ENCODE measurements at regions not wholly inside any gene's neighbourhood (a gene's known extent, or its start where the extent isn't known, plus 50 kb on each side); places are given as distances from the start of the nearest gene placed in this dataset.

DNA sequence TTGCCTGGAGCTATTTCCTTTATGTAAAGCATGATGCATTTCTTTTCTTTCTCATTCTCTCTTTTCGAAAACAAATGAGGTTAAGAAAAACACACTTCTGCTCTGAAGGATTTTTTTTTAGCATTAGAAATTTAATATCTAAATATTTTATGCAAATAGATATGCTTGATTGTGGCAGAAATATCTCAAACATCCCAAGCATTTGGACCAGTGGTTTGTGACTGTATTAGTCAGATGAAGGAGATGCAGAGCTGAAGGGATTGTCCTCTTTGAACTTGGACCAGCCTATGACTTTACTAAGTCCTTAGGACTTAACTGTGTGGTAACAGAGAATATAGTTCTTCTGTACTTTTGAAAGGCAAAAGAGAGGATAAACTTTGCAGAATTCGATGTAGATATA, 335.9 kb upstream of the NT5C1B start:
- Histone ChIP-seq H3K4me1 (no peaks in the 10 kb centered on the region), H3K36me3 (no peaks in the 10 kb centered on the region), H3K27ac (no peak overlapping the region), H3K27me3 (no peaks in the 10 kb centered on the region), H3K9me3 (no peaks in the 10 kb centered on the region), H3K4me3 (no peak overlapping the region)
- intact Hi-C loops (cut with DNase I; ENCODE audit: low total_unique reads), result no loop called here
- no peak for DNase-seq
- TF ChIP-seq, protein P1, sequence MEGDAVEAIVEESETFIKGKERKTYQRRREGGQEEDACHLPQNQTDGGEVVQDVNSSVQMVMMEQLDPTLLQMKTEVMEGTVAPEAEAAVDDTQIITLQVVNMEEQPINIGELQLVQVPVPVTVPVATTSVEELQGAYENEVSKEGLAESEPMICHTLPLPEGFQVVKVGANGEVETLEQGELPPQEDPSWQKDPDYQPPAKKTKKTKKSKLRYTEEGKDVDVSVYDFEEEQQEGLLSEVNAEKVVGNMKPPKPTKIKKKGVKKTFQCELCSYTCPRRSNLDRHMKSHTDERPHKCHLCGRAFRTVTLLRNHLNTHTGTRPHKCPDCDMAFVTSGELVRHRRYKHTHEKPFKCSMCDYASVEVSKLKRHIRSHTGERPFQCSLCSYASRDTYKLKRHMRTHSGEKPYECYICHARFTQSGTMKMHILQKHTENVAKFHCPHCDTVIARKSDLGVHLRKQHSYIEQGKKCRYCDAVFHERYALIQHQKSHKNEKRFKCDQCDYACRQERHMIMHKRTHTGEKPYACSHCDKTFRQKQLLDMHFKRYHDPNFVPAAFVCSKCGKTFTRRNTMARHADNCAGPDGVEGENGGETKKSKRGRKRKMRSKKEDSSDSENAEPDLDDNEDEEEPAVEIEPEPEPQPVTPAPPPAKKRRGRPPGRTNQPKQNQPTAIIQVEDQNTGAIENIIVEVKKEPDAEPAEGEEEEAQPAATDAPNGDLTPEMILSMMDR (IDR thresholded peaks at IDR 0.05), result no peak
- TF ChIP-seq POLR2A (IDR thresholded peaks at IDR 0.05), result no peak

DNA sequence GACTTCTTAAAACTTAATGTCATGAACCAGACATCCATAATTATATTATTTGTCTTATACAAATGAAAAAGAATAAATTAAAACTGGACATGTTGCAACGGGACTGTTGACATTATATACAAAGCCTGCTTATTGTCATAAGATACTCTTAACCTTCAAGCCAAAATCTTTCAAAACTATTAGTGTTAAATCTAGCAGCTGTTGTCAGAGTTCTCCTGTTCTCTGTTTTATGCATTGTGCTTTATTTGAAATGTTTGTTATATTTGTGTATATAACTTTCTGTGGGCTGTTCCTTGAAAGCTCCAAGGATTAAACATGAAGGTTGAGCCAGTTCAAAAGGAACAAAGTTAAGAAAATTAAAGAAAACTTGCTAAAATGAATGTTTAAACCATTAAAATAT, 335.5 kb upstream of the NT5C1B start:
- Histone ChIP-seq H3K4me1 (no peaks in the 10 kb centered on the region), H3K9me3 (no peaks in the 10 kb centered on the region), H3K4me3 (no peak overlapping the region), H3K27ac (no peak overlapping the region), H3K27me3 (no peaks in the 10 kb centered on the region), H3K36me3 (no peaks in the 10 kb centered on the region)
- DNase-seq, result no peak
- no peak for TF ChIP-seq POLR2A (IDR thresholded peaks at IDR 0.05)
- TF ChIP-seq, protein P1 (IDR thresholded peaks at IDR 0.05), result no peak
- intact Hi-C loops (cut with DNase I; ENCODE audit: low total_unique reads), result no loop called here

DNA sequence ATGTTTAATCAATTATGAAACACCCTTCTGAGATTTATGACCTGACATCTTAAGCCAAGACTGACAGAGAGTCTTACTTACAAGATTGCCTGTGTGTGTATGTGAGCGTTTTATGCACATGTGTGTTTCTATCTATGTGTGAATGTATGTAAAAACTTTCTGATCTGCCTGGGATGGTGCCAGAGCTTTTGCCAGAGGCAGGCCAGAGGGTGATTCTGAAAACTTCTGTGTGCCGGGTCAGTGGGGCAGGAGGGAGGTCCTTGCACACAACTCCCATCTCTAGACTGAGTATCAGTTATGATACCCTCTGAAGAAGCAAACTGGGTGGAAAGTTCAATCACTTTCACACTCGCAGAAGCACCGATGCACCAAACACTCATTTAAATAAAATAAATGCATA, 335.0 kb upstream of the NT5C1B start:
- Histone ChIP-seq H3K9me3 (no peaks in the 10 kb centered on the region), H3K36me3 (no peaks in the 10 kb centered on the region), H3K27me3 (no peaks in the 10 kb centered on the region), H3K27ac (no peak overlapping the region), H3K4me1 (no peaks in the 10 kb centered on the region), H3K4me3 (no peak overlapping the region)
- TF ChIP-seq, protein P1 (IDR thresholded peaks at IDR 0.05), result no peak
- no peak for TF ChIP-seq POLR2A (IDR thresholded peaks at IDR 0.05)
- intact Hi-C loops (cut with DNase I; ENCODE audit: low total_unique reads), result no loop called here
- DNase-seq, result no peak

DNA sequence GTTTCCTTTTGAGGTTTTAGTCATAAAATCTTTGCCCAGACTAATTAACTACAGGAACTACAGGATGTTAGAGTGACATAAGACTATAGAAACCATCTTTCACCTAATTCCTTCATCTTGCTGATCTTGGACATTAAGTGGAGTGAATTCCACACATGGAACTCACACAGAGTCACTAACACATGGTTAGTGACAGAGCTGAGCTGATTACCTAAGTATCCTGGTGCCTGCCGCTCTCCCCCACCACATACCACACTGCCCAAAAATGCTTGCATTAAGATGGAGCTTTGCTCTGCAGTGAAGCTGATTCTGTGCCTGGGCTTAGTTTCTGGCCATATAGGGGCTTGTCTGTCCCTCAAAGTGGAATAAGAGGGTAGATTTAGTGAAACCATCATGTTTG, 332.9 kb upstream of the NT5C1B start:
- H3K27ac ChIP-seq, result no peak overlapping the region
- no peaks in the 10 kb centered on the region for H3K9me3 ChIP-seq
- DNase-seq, result no peak
- no peaks in the 10 kb centered on the region for H3K4me1 ChIP-seq
- H3K4me3 ChIP-seq, result no peak overlapping the region
- intact Hi-C loops (cut with DNase I; ENCODE audit: low total_unique reads), result no loop called here
- no peaks in the 10 kb centered on the region for H3K36me3 ChIP-seq
- TF ChIP-seq, protein P1 (IDR thresholded peaks at IDR 0.05), result no peak
- no peak for TF ChIP-seq POLR2A (IDR thresholded peaks at IDR 0.05)
- H3K27me3 ChIP-seq, result no peaks in the 10 kb centered on the region

DNA sequence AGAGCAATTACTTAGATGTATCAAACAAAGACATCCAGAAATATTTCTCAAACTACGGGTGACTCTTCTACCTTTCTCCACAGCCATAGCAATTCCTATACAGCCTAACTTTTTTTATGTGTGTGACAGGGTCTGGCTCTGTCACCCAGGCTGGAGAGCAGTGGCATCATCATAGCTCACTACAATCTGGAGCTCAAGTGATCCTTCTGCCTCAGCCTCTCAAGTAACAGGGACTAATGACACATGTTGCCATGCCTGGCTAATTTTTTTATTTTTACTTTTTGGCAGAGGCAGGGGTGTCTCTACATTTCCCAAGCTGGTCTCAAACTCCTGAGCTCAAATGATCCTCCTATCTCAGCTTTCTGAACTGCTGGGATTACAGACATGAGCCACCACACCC, 328.9 kb upstream of the NT5C1B start:
- no peaks in the 10 kb centered on the region for H3K27me3 ChIP-seq
- intact Hi-C loops (cut with DNase I; ENCODE audit: low total_unique reads), result no loop called here
- H3K9me3 ChIP-seq, result no peaks in the 10 kb centered on the region
- TF ChIP-seq, protein P1 (IDR thresholded peaks at IDR 0.05), result no peak
- no peak for TF ChIP-seq POLR2A (IDR thresholded peaks at IDR 0.05)
- no peak for DNase-seq
- H3K27ac ChIP-seq, result no peak overlapping the region
- H3K36me3 ChIP-seq, result no peaks in the 10 kb centered on the region
- H3K4me1 ChIP-seq, result no peaks in the 10 kb centered on the region
- no peak overlapping the region for H3K4me3 ChIP-seq
